Calu3 (cell line): ENCODE measurements at regions not wholly inside any gene's neighbourhood (a gene's known extent, or its start where the extent isn't known, plus 50 kb on each side); places are given as distances from the start of the nearest gene placed in this dataset.
"Not testable (repeated sequence)": the region's sequence is repeated elsewhere in the genome, so short reads cannot be mapped to it uniquely, and the experiment has no call there.

Experiments used
- BruUV-seq: library from RNA; stranded (reverse); fragments of 400-500 nt; replicated peaks from 2 replicates; lab custom pipeline; 2021; lab: Mats Ljungman, UMichigan
- CTCF ChIA-PET: fragments of 300-600 bp; sonication (Branson Sonifier 250); formaldehyde crosslinking; loops from one replicate; lab custom pipeline; 2022; ENCODE audit warnings: antibody characterized with exemption; lab: Charles Lee
- DNase-seq: peaks from one replicate; pipeline ENCODE4 v3.0.0; 2022
- H3K27ac Mint-ChIP-seq: one replicate; pipeline ENCODE4 v1.8.0; 2022; ENCODE audit warnings: mixed read lengths; ENCODE audit not compliant: unreplicated experiment
- H3K27me3 Mint-ChIP-seq: one replicate; pipeline ENCODE4 v1.8.0; 2022; ENCODE audit warnings: mixed read lengths; ENCODE audit not compliant: unreplicated experiment
- H3K36me3 Mint-ChIP-seq: one replicate; pipeline ENCODE4 v1.8.0; 2022; ENCODE audit warnings: mild to moderate bottlenecking, moderate library complexity, mixed read lengths; ENCODE audit not compliant: insufficient read depth, unreplicated experiment
- H3K4me1 Mint-ChIP-seq: one replicate; pipeline ENCODE4 v1.8.0; 2022; ENCODE audit warnings: mild to moderate bottlenecking, low read depth, mixed read lengths; ENCODE audit not compliant: unreplicated experiment
- H3K4me3 Mint-ChIP-seq: one replicate; pipeline ENCODE4 v1.8.0; 2022; ENCODE audit warnings: mild to moderate bottlenecking, low read depth, moderate library complexity, mixed read lengths; ENCODE audit not compliant: unreplicated experiment
- H3K9me3 Mint-ChIP-seq: one replicate; pipeline ENCODE4 v1.8.0; 2022; ENCODE audit warnings: low read depth, mixed read lengths; ENCODE audit not compliant: unreplicated experiment
- intact Hi-C: fragments of 100-400 bp; cut with micrococcal nuclease; formaldehyde crosslinking; loops from one replicate; pipeline ENCODE4 v1.10.0; 2022; ENCODE audit not compliant: unreplicated experiment
- TF ChIP-seq, protein P1 (sequence below): fragments of 200-600 bp; IDR thresholded peaks from one replicate; pipeline ENCODE4 v1.8.0; 2022; ENCODE audit warnings: antibody characterized with exemption; ENCODE audit not compliant: unreplicated experiment

DNA sequence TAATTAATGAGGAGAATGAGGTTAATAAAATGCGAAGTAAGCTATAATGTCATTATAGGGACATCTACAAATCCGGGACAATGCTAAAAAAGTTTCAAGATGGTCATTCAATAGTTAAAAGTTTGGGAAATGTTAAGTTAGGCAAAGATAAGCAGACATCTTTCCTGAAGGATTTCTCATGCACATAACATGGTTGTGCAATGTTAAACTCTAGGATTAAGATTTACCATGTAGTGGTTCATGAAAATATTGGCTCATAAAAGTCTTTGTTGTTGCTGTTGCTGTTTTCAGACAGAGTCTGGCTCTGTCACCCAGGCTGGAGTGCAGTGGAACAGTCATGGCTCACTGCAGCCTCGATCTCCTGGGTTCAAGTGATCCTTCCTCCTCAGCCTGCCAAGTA is 751.5 kb upstream of the CCDC179 start:
- TF ChIP-seq, protein P1, sequence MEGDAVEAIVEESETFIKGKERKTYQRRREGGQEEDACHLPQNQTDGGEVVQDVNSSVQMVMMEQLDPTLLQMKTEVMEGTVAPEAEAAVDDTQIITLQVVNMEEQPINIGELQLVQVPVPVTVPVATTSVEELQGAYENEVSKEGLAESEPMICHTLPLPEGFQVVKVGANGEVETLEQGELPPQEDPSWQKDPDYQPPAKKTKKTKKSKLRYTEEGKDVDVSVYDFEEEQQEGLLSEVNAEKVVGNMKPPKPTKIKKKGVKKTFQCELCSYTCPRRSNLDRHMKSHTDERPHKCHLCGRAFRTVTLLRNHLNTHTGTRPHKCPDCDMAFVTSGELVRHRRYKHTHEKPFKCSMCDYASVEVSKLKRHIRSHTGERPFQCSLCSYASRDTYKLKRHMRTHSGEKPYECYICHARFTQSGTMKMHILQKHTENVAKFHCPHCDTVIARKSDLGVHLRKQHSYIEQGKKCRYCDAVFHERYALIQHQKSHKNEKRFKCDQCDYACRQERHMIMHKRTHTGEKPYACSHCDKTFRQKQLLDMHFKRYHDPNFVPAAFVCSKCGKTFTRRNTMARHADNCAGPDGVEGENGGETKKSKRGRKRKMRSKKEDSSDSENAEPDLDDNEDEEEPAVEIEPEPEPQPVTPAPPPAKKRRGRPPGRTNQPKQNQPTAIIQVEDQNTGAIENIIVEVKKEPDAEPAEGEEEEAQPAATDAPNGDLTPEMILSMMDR: no peak
- H3K36me3 Mint-ChIP-seq: no peaks in the 10 kb centered on the region
- no peak overlapping the region for H3K27ac Mint-ChIP-seq
- BruUV-seq: no TSS peak
- H3K9me3 Mint-ChIP-seq: peaks cover 4% of the 10 kb centered on the region
- intact Hi-C loops: no loop called here
- no peaks in the 10 kb centered on the region for H3K27me3 Mint-ChIP-seq
- CTCF ChIA-PET: interaction anchor here (0.5 kb wide), 1 partner anchor 18 kb away, joined by 3 read pairs; no protein-coding TSS in a partner anchor
- H3K4me3 Mint-ChIP-seq: no peak overlapping the region
- no peak for DNase-seq
- no peaks in the 10 kb centered on the region for H3K4me1 Mint-ChIP-seq

- no peak for DNase-seq
- TF ChIP-seq, protein P1: no peak
- peaks cover 6% of the 10 kb centered on the region for H3K9me3 Mint-ChIP-seq
- CTCF ChIA-PET: no interaction called here
- no TSS peak for BruUV-seq
- no peaks in the 10 kb centered on the region for H3K4me1 Mint-ChIP-seq
- H3K27ac Mint-ChIP-seq: no peak overlapping the region
- no peaks in the 10 kb centered on the region for H3K36me3 Mint-ChIP-seq
- intact Hi-C loops: no loop called here
- H3K4me3 Mint-ChIP-seq: no peak overlapping the region
- H3K27me3 Mint-ChIP-seq: no peaks in the 10 kb centered on the region
These were observed 760.3 kb upstream of the CCDC179 start for GRCh38 chr11:23620617-23621016.

DNA sequence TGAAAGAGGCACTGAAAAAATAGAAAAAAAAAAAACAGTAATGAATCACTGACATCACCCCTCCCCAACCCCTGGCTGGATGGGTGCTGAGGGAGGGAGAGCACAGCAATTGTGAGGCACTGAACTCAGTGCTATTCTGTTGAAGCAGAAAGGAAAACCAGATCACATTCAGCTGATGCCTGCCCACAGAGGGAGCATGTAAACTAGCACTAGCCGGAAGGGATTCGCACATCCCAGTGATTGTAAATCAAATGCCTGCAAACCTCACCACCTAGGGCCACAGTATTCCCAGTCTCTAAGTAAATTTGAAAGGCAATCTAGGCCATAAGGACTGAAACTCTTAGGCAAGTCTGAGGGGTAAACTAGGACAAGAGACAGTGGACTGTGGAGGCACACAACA is 772.0 kb upstream of the CCDC179 start:
- DNase-seq: no peak
- no peaks in the 10 kb centered on the region for H3K4me1 Mint-ChIP-seq
- H3K27ac Mint-ChIP-seq: no peak overlapping the region
- H3K4me3 Mint-ChIP-seq: no peak overlapping the region
- TF ChIP-seq, protein P1: no peak
- CTCF ChIA-PET: no interaction called here
- intact Hi-C loops: no loop called here
- no peaks in the 10 kb centered on the region for H3K36me3 Mint-ChIP-seq
- BruUV-seq: no TSS peak
- peaks cover 5% of the 10 kb centered on the region for H3K9me3 Mint-ChIP-seq
- H3K27me3 Mint-ChIP-seq: no peaks in the 10 kb centered on the region

GRCh38 chr11:23644443-23644842 is 784.2 kb upstream of the CCDC179 start:
- Mint-ChIP-seq H3K4me3 (no peak overlapping the region), H3K27ac (no peak overlapping the region), H3K27me3 (no peaks in the 10 kb centered on the region), H3K9me3 (peaks cover 2% of the 10 kb centered on the region), H3K36me3 (no peaks in the 10 kb centered on the region), H3K4me1 (no peaks in the 10 kb centered on the region)
- intact Hi-C loops: no loop called here
- no TSS peak for BruUV-seq
- TF ChIP-seq, protein P1: no peak
- DNase-seq: no peak
- CTCF ChIA-PET: interaction anchor here (0.7 kb wide), 1 partner anchor 59 kb away, joined by 4 read pairs; no protein-coding TSS in a partner anchor

GRCh38 chr11:23652336-23652735 is 792.1 kb upstream of the CCDC179 start:
- H3K9me3 Mint-ChIP-seq, H3K27ac Mint-ChIP-seq, H3K4me1 Mint-ChIP-seq, H3K4me3 Mint-ChIP-seq, DNase-seq, intact Hi-C loops, CTCF ChIA-PET, H3K27me3 Mint-ChIP-seq, H3K36me3 Mint-ChIP-seq, BruUV-seq: not testable (repeated sequence)
